Esophagus muscularis mucosa (tissue), 4 donors: ENCODE measurements at regions not wholly inside any gene's neighbourhood (a gene's known extent, or its start where the extent isn't known, plus 50 kb on each side); places are given as distances from the start of the nearest gene placed in this dataset.

ENCODE experiments used
- EP300 ChIP-seq: sonication (generic); formaldehyde crosslinking; IDR thresholded peaks from one replicate; pipeline ENCODE4 v1.6.1; 2017; ENCODE audit warnings: antibody characterized with exemption
- POLR2A ChIP-seq: fragments of 450-650 bp; IDR thresholded peaks from one replicate; pipeline ENCODE4 v1.6.1; 2017; ENCODE audit warnings: antibody characterized with exemption, moderate library complexity, mild to moderate bottlenecking, low read depth
- POLR2AphosphoS5 ChIP-seq, 2 donors: sonication (generic); formaldehyde crosslinking; IDR thresholded peaks; one replicate each; pipeline ENCODE4 v1.6.1; 2017; ENCODE audit warnings: antibody characterized with exemption in 2 of 2
- TF ChIP-seq, protein P1 (sequence below), 3 experiments: fragments of 200-600 bp in 2 of 3; fragments of 450-650 bp in 1 of 3; sonication (generic) in 2 of 3; IDR thresholded peaks; one replicate each; pipeline ENCODE4 v1.5.1; 2017 to 2019; ENCODE audit warnings: antibody characterized with exemption in 3 of 3, mild to moderate bottlenecking in 2 of 3, moderate library complexity in 1 of 3

- TF ChIP-seq, protein P1, sequence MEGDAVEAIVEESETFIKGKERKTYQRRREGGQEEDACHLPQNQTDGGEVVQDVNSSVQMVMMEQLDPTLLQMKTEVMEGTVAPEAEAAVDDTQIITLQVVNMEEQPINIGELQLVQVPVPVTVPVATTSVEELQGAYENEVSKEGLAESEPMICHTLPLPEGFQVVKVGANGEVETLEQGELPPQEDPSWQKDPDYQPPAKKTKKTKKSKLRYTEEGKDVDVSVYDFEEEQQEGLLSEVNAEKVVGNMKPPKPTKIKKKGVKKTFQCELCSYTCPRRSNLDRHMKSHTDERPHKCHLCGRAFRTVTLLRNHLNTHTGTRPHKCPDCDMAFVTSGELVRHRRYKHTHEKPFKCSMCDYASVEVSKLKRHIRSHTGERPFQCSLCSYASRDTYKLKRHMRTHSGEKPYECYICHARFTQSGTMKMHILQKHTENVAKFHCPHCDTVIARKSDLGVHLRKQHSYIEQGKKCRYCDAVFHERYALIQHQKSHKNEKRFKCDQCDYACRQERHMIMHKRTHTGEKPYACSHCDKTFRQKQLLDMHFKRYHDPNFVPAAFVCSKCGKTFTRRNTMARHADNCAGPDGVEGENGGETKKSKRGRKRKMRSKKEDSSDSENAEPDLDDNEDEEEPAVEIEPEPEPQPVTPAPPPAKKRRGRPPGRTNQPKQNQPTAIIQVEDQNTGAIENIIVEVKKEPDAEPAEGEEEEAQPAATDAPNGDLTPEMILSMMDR (IDR thresholded peaks at IDR 0.05): no peak
- no peak for TF ChIP-seq EP300
- no peak for TF ChIP-seq POLR2A
- no peak for TF ChIP-seq POLR2AphosphoS5 (IDR thresholded peaks at IDR 0.05)
These were observed 262.5 kb upstream of the B3GALT2 start for GRCh38 chr1:193448682-193449461.
